Left renal cortex interstitium (tissue), 4 donors: ENCODE measurements at regions not wholly inside any gene's neighbourhood (a gene's known extent, or its start where the extent isn't known, plus 50 kb on each side); places are given as distances from the start of the nearest gene placed in this dataset.
"Not testable (repeated sequence)": the region's sequence is repeated elsewhere in the genome, so short reads cannot be mapped to it uniquely, and the experiment has no call there.

ENCODE experiments used
- DNase-seq, 4 donors: peaks; one replicate each; pipeline ENCODE4 v3.0.0-alpha.2; 2013; ENCODE audit warnings: low read depth in 4 of 4, low spot score in 2 of 4, missing footprints in 1 of 4

DNA sequence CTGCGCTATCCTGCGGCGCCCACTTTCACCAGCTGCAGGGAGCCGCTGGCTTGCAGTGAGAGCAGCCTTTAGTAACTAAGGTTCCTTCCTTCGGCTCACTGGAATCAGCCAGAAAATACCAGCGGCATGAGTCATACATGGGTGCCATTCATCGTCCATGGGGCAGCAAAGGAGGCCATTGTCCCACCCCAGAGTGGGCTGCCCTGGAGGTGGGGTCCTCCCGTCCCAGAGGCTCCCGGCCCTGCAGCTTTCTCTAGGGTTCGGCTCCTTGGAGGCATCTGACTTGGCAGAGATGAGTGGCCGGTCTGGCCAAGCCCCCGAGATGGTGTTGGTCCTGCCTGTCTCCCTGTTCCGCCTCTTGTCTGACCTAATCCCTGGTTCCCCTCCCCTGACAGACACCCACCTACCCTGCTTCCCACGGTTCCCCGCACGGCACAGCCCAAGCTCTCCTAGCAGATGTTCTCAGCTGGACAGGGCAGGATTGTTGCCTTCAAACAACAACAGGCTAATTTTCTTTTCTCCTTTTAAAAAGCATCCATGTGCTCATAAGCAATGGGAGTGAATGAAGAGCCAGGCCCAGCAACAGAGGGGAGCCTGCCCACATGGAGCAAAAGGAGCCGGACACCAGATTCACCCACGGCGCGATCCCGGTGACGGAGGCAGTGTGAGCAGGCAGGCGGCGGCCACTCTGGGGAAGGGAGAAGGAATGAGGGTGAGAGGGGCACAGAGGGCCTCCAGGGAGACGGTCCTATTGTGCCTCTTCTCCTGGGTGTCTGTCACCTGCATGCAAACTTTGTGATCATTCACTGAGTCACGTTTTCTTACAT, 97.0 kb upstream of the COL5A1 start:
- DNase-seq = no peak

DNA sequence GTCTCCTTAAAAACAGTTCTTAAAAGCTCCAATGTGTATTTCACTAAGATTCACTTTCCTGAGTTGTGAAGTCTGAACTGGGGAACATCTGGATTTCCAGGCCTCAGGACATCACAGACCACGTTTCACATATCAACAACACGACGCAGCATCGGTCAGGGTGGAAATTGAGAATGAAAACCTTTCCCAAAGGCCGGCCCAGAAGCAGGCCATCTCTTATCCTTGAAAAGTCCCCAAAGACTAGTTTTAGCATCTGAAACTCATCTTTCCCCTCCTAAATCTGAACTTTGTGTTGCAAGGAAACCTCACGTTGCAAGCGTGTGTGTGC, 96.4 kb upstream of the COL5A1 start:
- no peak for DNase-seq

DNA sequence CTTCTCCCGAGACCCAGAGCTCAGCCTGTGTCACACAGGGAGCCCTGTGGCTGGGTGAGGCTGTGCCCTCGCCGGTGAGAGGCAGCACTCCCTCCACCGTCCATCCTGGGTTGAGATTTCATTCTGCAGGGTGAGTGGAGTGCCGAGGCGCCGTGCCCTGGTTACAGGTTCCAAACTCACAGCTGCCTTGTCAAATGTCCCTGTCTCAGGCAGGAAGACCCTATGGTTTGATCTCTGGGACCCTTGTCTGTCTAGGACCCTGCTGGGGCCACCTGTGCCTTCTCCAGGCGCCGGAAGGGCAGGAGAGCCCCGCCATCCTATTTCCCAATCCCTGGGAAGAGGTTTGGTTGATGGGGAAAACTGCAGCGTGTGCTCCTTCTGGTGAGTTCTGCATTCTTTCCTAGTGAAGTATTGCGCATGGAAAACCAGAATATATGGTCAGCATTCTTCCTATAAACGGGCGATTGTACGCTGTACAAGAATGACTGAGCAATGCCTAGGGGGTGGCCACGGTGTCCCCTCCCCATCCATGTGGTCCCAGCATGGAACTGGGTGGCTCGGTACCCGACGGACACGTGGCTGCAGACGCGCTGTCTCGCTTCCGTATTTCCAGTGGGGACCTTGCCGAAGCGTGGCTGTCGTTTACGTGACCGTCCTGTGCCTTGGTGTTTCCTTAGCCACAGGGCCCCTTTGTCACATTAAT, 95.9 kb upstream of the COL5A1 start:
- no peak for DNase-seq

DNA sequence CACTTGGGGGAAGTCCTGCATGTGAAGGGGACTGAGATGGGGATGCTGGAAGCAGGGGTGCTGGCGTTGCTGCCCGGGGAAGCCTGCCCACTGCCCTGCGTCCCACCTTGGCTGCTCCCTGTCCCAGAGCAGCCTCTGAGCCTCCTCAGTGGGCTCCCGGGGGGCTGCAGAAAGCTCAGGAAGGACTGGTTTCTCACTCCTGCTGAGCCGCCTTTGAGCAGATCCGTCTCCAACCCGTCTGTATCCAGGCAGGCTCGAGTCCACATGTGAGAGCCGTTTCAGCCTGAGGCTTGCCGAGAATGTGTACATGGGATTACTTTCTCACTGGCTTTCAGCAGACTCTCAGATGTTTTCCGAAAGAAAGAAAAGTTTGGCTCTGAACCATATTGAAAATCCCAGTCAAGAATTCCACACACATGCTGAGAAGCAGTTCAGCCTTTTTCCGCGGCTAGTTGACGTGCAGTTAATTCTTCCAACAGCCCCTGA, 95.3 kb upstream of the COL5A1 start:
- DNase-seq = no peak

DNA sequence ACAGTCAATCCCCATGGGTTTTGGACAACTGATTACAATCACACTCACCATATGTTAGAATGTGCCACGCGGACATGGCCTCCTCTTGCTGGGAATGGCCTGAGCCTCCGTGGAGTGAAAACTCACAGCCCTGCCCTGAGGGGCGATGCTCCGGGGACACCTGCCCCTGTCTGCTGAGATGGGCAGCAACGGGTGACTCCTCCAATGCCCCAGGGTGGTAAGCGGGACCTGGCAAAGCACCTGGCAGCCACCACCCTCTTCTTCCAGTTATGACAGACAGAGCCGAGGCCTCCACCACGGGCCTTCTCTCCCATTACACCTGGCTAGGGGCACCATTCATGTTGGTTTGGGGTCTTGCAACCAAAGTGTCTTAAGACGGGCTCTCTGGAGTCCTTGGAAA, 94.9 kb upstream of the COL5A1 start:
- no peak for DNase-seq

DNA sequence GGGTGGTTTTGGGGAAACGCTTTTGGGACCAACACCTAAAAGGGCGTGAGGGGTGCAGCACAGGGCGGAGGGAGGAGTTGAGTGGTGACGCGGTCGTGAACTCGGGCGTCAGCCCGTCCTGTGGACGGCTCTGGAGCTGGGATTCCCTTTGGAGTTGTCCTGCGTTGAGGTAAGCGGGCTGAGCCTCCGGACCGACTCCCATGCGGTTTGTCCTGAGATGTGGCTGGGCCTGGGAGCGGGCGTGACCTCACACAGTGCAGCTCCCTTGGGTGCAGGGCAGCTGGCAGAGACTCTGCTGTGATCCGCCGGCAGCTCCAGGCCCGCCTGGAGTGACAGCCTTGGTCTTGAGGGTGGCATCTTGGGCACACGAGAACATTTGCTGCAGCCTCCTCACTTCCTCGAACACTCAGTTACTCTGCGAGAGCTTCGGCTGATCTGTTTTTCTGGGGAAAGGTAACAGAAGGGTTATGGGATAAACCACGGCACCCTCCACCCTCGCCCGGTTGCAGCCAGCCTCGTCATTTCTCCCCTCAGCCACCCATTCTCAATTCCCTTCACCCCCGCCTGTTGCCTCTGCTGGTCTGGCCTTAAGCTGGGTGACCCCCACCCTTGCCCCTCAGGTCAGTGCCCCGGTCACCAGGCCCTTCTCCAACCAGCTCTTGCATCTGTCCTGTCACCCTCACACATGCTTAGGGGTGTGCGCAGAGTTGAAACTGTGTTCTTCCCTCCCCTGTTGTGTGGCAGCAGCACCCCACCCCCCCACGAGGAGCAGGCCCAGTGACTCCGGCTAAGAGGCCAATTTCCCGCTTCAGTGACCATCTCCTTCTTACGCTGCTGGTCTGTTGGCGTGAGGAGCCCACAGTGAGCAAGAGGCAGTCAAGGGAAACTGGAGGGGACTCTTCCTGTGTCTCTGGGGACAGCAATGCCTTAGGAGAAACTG, 94.2 kb upstream of the COL5A1 start:
- DNase-seq = no peak

DNA sequence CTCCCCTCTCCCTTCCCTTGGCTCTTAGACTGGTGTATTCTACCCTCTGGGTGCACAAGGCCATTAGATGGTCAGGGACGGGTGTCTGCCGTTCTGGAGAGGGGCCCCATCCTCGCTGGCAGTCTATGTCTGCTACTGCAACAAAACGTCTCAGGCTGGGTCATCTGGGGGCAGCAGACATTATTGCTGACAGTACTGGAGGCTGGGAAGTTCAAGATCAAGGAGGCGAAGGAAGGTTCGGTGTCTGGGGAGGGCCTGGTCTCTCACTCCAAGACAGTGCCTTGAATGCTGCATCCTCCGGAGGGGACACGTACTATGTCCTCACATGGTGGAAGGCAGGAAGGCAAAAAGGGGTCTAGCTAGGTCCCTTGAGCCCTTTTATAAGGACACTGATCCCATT, 93.4 kb upstream of the COL5A1 start:
- no peak for DNase-seq

DNA sequence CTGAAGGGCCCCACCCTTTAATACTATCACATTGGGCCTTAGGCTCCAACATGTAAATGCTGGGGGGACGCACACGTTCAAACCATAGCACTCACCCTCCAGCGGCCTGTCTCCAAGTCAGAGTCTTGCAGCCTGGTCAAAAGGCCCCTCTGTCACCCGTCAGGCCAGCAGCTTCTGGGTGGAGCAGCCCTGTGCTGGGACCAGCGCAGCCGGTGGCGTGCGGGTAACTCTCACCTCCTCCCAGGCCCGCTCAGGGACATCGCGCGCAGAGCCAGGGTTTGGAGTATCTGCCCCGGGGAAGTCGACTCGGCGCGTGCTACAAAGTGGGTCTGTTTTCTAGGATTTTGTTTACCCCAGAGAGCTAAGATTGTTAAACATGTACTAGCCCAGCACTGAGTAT, 93.0 kb upstream of the COL5A1 start:
- DNase-seq = no peak

DNA sequence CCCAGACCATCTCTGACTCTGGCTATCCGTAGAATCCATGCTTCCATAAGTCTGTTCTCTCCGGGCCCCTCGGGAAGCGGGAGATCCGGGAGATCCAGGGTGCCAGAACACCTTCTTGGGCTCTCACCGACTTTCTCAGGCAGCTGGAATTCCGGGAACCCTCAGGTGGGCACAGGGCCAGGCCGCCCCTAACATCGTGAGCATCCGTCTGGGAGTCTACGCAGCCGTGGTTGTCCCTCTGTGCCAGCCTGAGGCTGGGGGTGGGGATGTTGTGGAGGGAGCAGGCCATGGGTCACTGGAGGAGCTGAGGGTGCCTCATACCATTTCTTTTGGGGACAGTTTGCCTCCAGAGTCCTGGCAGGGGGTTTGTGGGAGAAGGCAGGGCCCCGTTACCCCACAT, 92.3 kb upstream of the COL5A1 start:
- no peak for DNase-seq

DNA sequence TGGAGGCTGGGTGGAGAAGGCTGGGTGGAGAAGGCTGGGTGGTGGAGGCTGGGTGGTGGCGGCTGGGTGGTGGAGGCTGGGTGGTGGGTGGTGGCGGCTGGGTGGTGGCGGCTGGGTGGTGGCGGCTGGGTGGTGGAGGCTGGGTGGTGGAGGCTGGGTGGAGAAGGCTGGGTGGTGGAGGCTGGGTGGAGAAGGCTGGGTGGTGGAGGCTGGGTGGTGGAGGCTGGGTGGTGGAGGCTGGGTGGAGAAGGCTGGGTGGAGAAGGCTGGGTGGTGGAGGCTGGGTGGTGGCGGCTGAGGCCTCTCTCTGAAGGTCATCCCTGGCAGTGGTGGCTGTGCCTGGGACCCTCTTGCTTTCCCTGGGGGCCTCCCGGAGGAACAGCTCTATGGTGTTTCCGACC, 91.5 kb upstream of the COL5A1 start:
- DNase-seq = not testable (repeated sequence)

DNA sequence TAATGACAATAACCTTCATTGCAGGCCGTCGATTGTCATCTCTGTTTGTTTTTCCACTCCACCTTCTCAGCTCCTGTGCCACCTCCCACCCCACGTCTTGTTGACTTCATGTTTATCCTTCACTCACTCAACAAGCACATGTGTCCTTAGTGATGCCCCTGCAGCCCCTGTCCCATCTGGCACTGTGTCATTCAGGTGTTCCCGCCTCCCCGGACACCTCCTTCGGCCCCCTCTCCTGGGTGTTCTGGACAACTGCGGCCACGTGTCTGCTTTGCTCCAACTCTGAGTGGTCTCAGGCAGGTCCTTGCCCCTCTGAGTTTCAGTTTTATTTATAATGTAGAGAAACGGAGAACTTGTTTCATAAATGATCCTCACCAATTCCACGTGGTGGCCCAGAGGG, 91.0 kb upstream of the COL5A1 start:
- DNase-seq = no peak

DNA sequence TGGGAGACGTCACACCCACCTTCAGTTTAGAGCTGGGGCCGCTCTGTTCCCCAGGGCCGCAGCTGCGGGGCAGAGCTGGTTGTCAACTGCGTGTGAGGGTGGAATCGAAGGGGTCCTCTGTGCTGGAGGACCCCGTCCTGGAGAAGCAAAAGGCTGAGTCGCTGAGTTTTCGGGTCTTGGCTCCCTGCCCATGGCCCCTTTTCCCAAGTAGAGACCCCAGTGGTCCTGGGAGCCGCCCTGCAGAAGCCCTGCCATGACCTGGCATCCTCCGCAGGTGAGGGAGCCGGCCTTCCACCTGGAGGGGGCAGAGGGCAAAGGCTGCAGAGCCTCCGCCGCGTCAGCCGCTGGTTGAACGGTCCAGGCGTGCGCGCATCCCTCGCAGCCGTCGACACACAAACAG, 90.4 kb upstream of the COL5A1 start:
- no peak for DNase-seq

DNA sequence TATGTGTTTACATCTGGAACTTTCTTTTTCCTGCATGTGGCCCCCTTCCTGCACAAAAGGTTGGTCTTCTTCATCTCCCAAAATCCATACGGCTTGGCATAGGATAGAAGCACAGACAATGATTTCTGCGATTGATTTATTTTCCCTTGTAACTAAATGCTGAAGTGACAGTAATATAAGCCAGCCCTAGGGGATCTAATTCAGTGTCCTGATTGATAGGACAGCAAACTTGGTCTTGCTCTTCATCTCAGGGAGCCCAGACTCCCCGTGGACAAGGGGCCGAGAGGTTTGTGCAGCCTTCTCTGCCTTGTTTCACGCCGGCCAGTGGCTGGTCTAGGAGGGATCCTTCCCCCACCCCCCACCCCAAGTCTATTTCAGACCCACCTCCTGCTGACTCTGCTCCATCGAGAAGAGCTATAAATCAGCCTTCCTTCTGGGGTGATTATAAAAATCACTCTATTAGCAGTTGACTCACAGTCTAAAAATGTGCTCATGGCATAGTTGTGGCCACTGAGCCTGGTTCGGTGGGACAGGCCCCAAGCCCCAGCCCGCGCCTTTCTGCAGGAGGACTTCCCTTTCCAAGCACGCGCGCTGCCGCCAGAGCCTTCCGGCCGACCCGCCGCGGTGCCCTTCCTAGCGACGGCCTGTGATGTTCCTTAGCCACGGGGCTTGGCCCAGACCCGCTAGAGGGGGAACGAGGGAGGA, 89.8 kb upstream of the COL5A1 start:
- DNase-seq = no peak

DNA sequence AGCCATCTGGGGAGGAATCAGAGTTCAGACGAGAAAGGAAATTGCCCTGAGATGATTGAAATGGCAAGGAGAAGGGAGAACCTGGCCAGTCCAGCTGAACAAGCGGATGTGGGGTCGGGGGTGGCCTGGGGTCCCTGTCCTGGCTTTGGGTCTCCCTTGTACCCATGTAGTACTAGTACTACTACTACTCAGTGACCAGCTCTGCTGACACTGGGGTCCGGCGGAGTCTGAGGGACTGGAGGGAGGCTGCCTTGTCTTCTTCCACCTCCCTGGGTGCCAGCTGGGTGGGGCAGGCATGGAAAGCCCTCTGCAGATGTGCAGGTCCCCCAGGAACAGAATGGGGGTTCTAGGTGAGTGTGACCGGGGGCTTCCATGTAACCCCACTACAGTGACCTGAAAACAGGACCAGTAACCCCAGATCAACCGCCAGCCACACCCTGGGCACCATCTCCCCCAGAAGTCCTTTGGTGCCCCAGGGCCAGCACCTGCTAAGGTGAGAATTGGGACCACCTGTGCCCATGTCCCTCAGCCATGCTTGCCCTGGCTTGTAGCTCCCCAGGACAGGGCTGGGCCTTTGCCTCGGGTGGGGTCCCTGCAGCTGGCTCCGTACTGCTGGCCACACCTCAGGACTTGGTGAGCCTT, 89.1 kb upstream of the COL5A1 start:
- DNase-seq = no peak

DNA sequence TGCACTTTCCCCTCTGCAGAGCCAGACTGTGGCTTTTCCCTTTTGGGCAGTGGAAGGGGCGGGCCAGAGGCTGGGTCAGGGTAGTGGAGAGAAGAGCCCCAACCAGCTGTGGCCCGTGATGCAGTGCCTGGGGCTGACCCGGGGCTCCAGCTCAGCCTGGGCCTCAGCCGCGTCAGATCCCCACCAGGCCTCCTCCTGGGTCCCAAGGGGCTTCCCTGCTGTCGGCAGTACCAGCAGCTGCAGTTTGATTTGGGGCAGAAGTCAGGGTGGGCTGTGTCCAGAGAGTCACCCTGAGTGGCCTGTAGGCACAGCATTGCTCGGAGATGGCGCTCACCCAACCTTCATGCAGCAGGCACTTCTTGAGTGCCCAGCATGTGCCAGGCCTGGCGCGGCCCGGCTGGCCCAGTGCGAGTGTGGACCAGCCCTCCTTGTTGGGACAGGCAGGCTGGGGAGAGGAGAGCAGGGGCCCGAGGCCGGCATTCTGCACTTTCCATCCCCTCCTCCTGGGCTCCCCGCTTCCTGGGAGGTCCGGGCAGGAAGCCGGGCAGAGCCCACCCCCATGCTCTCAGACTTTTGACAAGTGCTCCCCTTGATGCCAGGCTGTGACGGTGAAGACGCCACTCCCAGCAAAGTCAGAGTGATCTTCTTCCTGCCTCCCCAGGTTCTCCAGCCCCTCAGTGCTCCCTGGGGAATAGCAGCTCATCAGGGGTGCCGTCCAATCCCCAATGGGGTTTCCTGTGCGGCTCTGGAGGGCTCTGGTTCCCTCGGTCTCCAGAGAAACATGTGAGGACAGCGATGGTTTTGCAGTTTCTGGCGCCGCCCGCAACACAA, 88.3 kb upstream of the COL5A1 start:
- no peak for DNase-seq

DNA sequence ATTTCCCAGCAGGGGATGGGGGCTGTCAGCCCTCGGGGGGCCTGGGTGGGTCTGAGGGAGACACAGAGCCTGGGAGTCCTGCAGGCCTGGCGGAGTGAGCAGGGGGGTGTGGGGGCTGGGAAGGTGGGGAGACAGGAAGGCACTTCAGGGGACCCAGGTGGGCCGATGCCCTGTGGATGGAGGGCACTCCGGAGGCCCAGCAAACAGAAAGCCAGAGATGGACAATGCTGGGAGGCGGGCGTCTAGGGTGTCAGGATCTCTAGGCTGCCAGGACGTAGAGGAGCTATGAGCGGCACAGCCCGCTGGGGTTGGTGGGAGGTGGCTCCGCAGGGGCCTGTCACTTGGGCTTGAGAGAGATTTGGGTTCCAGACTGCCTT, 87.6 kb upstream of the COL5A1 start:
- no peak for DNase-seq

DNA sequence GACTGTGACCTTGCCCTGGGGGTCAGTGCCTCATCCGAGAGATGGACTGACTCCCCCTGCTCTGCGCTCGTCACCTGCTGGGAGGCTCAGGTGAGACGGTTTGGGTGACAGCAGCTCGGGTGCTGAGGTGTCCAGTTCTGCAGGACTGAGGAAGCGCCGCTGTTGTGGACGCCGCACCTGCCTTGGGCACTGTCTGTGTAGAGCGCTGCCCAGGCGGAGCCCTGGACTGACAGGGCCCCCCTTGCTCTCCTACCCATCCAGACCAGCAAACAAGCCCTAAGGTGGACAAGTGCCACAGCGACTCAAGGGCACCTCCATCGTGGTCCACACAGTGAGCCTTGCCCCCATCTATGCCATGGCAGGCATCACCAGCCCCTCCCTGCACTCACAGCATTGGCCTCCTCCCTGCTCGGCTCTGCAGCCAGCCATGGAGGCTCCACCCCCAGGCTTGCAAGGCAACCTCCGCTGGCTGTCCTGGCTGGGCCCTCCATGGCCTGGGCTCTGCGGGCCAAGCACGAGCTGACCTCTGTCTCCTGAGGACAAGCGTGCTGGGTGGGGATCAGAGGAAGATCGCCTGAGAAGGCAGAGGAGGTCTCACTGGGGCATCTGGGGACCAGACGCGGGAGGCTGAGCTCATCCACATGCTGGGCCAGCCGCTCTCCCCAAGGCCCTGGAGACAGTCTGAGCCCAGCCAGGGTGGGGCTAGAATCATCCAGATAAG, 87.1 kb upstream of the COL5A1 start:
- no peak for DNase-seq

DNA sequence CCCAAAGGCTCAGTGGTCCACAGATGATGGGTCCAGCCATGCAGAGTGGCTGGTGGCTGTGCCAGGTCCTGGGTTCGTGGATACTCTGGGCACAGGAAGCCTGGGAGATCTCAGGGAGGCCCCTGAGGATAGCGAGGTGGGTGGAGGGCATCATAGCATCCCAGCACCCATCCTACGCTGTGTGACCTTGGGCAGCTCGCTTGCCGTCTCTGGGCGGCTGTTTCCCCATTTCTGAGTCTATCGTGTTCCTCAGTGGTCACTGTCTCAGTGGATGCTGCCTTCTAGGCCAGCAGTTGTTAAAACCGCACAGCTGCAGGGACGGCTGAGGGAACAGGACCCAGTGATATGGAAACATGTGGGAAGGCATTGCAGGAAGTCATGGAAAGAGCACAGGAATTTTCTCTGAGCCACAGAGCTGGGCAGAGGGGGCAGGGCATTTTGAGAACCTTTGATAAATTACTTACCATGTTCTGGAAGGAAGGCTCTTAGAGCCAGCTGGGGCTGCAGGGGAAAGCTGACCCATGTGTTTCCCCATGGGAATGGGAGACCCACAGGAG, 86.4 kb upstream of the COL5A1 start:
- no peak for DNase-seq
